Mesenchymal stem cell (in vitro differentiated cells and primary cell): ENCODE measurements at regions not wholly inside any gene's neighbourhood (a gene's known extent, or its start where the extent isn't known, plus 50 kb on each side); places are given as distances from the start of the nearest gene placed in this dataset.
"Not testable (repeated sequence)": the region's sequence is repeated elsewhere in the genome, so short reads cannot be mapped to it uniquely, and the experiment has no call there.

ENCODE experiments used
- DNase-seq: peaks from one replicate; pipeline ENCODE4 v3.0.0-alpha.2; 2013
- H2AFZ ChIP-seq: one replicate; pipeline ENCODE4 v1.6.1; 2013; ENCODE audit warnings: low read depth, mild to moderate bottlenecking, control low read depth, inconsistent platforms, low read length, moderate library complexity
- H2AK5ac ChIP-seq: 2 replicates; pipeline ENCODE4 v1.6.1; 2013; ENCODE audit warnings: low read length, moderate library complexity, mild to moderate bottlenecking, inconsistent platforms; ENCODE audit not compliant: severe bottlenecking
- H2BK120ac ChIP-seq: one replicate; pipeline ENCODE4 v1.6.1; 2013; ENCODE audit warnings: low read depth, mild to moderate bottlenecking, inconsistent platforms, low read length, moderate library complexity
- H2BK12ac ChIP-seq, 2 experiments: one replicate each; pipeline ENCODE4 v1.6.1; 2013; ENCODE audit warnings: inconsistent platforms in 2 of 2, low read length in 2 of 2, mild to moderate bottlenecking in 2 of 2, moderate library complexity in 2 of 2, control low read depth in 1 of 2
- H2BK15ac ChIP-seq: one replicate; pipeline ENCODE4 v1.6.1; 2013; ENCODE audit warnings: mild to moderate bottlenecking, low read depth, inconsistent platforms; ENCODE audit not compliant: poor library complexity, severe bottlenecking
- H2BK5ac ChIP-seq: 2 replicates; pipeline ENCODE4 v1.6.1; 2013; ENCODE audit warnings: low read depth, mild to moderate bottlenecking, low read length, control low read depth, inconsistent platforms; ENCODE audit not compliant: poor library complexity, severe bottlenecking
- H3K14ac ChIP-seq, 2 experiments: one replicate each; pipeline ENCODE4 v1.6.1; 2013; ENCODE audit warnings: inconsistent platforms in 2 of 2, low read length in 2 of 2, control low read depth in 1 of 2, mild to moderate bottlenecking in 1 of 2, moderate library complexity in 1 of 2
- H3K18ac ChIP-seq, 2 experiments: one replicate each; pipeline ENCODE4 v1.6.1; 2013; ENCODE audit warnings: inconsistent platforms in 2 of 2, low read length in 2 of 2, control low read depth in 1 of 2, low read depth in 1 of 2, mild to moderate bottlenecking in 1 of 2
- H3K23ac ChIP-seq, 2 experiments: one replicate each; pipeline ENCODE4 v1.6.1; 2013; ENCODE audit warnings: inconsistent platforms in 2 of 2, low read length in 2 of 2, mild to moderate bottlenecking in 2 of 2, moderate library complexity in 2 of 2, control low read depth in 1 of 2
- H3K27ac ChIP-seq: 2 replicates; pipeline ENCODE4 v1.5.1; 2013; ENCODE audit warnings: mild to moderate bottlenecking, moderate library complexity, low read length, control low read depth, inconsistent platforms; ENCODE audit not compliant: poor library complexity, severe bottlenecking
- H3K27me3 ChIP-seq, 2 experiments: 2 replicates each; pipeline versions ENCODE4 v1.6.1 to v1.7.0; 2013; ENCODE audit warnings: low read length in 2 of 2, mild to moderate bottlenecking in 2 of 2, moderate library complexity in 2 of 2, control low read depth in 1 of 2, inconsistent platforms in 1 of 2; ENCODE audit not compliant: control insufficient read depth in 1 of 2, insufficient read depth in 1 of 2
- H3K36me3 ChIP-seq, 2 experiments: 2 replicates each; pipeline versions ENCODE4 v1.6.1 to v1.7.0; 2013; ENCODE audit warnings: low read length in 2 of 2, control low read depth in 1 of 2, inconsistent platforms in 1 of 2, low read depth in 1 of 2, mild to moderate bottlenecking in 1 of 2; ENCODE audit not compliant: insufficient read depth in 2 of 2, control insufficient read depth in 1 of 2
- H3K4ac ChIP-seq, 2 experiments: one replicate each; pipeline ENCODE4 v1.6.1; 2013; ENCODE audit warnings: inconsistent platforms in 2 of 2, low read length in 2 of 2, mild to moderate bottlenecking in 2 of 2, moderate library complexity in 2 of 2, control low read depth in 1 of 2, low read depth in 1 of 2
- H3K4me1 ChIP-seq: 2 replicates; pipeline ENCODE4 v1.6.1; 2013; ENCODE audit warnings: low read depth, low read length, control low read depth; ENCODE audit not compliant: control insufficient read depth, insufficient read depth
- H3K4me2 ChIP-seq: 2 replicates; pipeline ENCODE4 v1.6.1; 2013; ENCODE audit warnings: low read length, mild to moderate bottlenecking, inconsistent platforms; ENCODE audit not compliant: poor library complexity, severe bottlenecking
- H3K4me3 ChIP-seq, 2 experiments: 2 replicates each; pipeline versions ENCODE4 v1.5.1 to v1.7.0; 2013; ENCODE audit warnings: low read length in 2 of 2, mild to moderate bottlenecking in 2 of 2, control low read depth in 1 of 2, low read depth in 1 of 2; ENCODE audit not compliant: insufficient read depth in 1 of 2
- H3K79me1 ChIP-seq: replicated peaks from 2 replicates; pipeline ENCODE4 v1.6.1; 2013; ENCODE audit warnings: mild to moderate bottlenecking, control low read depth, low read length, inconsistent platforms; ENCODE audit not compliant: poor library complexity, severe bottlenecking
- H3K9ac ChIP-seq: 2 replicates; pipeline ENCODE4 v1.7.0; 2013; ENCODE audit warnings: mild to moderate bottlenecking, low read length, moderate library complexity
- H3K9me3 ChIP-seq: 2 replicates; pipeline ENCODE4 v1.7.0; 2013; ENCODE audit warnings: mild to moderate bottlenecking, low read length; ENCODE audit not compliant: control insufficient read depth
- H4K8ac ChIP-seq: one replicate; pipeline ENCODE4 v1.6.1; 2013; ENCODE audit warnings: inconsistent platforms, mild to moderate bottlenecking, low read length, moderate library complexity
- H4K91ac ChIP-seq: one replicate; pipeline ENCODE4 v1.6.1; 2013; ENCODE audit warnings: mild to moderate bottlenecking, low read length, inconsistent platforms
- WGBS: methylation state at CpG from one replicate; pipeline ENCODE4 v1.1.7; 2013; ENCODE audit warnings: mixed read lengths; 5-methylcytosine and 5-hydroxymethylcytosine counted together

GRCh38 chr13:43970520-43971242, 91.0 kb downstream of the LACC1 start:
- not testable (repeated sequence) for H4K91ac ChIP-seq, H3K4me3 ChIP-seq, H3K36me3 ChIP-seq, H3K27me3 ChIP-seq, H4K8ac ChIP-seq, H2AFZ ChIP-seq, H3K9ac ChIP-seq, H3K4me1 ChIP-seq, H3K27ac ChIP-seq, H3K9me3 ChIP-seq, H2AK5ac ChIP-seq, H3K79me1 ChIP-seq, H2BK15ac ChIP-seq, DNase-seq, H3K23ac ChIP-seq, H2BK12ac ChIP-seq, H3K14ac ChIP-seq, H3K4me2 ChIP-seq, H3K18ac ChIP-seq, H2BK5ac ChIP-seq, H3K4ac ChIP-seq, H2BK120ac ChIP-seq
- WGBS, result 96% methylated on average over 29 of the region's 36 CpGs

GRCh38 chr13:43971324-43971723, 91.6 kb downstream of the LACC1 start:
- H2BK15ac ChIP-seq, H3K14ac ChIP-seq, H2BK5ac ChIP-seq, H3K9ac ChIP-seq, H3K27me3 ChIP-seq, H2AK5ac ChIP-seq, H4K91ac ChIP-seq, H2AFZ ChIP-seq, H2BK12ac ChIP-seq, DNase-seq, H3K23ac ChIP-seq, H3K18ac ChIP-seq, H3K4me1 ChIP-seq, H2BK120ac ChIP-seq, H3K4ac ChIP-seq, H3K9me3 ChIP-seq, H3K79me1 ChIP-seq, H4K8ac ChIP-seq, H3K4me2 ChIP-seq, H3K36me3 ChIP-seq, H3K4me3 ChIP-seq, H3K27ac ChIP-seq: not testable (repeated sequence)
- no CpG with 5 or more reads among the region's 19 CpGs for WGBS

- no peak overlapping the region for H3K4ac ChIP-seq
- no peak overlapping the region for H2BK120ac ChIP-seq
- no peak overlapping the region for H3K14ac ChIP-seq
- no peak overlapping the region for H3K4me2 ChIP-seq
- H3K4me1 ChIP-seq, result no peaks in the 10 kb centered on the region
- H4K91ac ChIP-seq, result no peak overlapping the region
- H3K27me3 ChIP-seq, result peaks cover 0 to 40% of the 10 kb centered on the region in 2 experiments
- no peak overlapping the region for H2BK15ac ChIP-seq
- H3K9me3 ChIP-seq, result no peaks in the 10 kb centered on the region
- H3K18ac ChIP-seq, result no peak overlapping the region
- H2AFZ ChIP-seq, result no peak overlapping the region
- no peaks in the 10 kb centered on the region for H3K36me3 ChIP-seq
- H2BK12ac ChIP-seq, result no peak overlapping the region
- no peak overlapping the region for H2AK5ac ChIP-seq
- H3K9ac ChIP-seq, result no peak overlapping the region
- no peaks in the 10 kb centered on the region for H3K79me1 ChIP-seq
- H3K4me3 ChIP-seq, result no peak overlapping the region
- DNase-seq, result no peak
- H4K8ac ChIP-seq, result no peak overlapping the region
- no peak overlapping the region for H2BK5ac ChIP-seq
- H3K27ac ChIP-seq, result no peak overlapping the region
- no peak overlapping the region for H3K23ac ChIP-seq
- WGBS, result 80% methylated on average over 1 of the region's 1 CpG
These were observed 98.2 kb downstream of the LACC1 start for GRCh38 chr13:43977911-43978310.

DNA sequence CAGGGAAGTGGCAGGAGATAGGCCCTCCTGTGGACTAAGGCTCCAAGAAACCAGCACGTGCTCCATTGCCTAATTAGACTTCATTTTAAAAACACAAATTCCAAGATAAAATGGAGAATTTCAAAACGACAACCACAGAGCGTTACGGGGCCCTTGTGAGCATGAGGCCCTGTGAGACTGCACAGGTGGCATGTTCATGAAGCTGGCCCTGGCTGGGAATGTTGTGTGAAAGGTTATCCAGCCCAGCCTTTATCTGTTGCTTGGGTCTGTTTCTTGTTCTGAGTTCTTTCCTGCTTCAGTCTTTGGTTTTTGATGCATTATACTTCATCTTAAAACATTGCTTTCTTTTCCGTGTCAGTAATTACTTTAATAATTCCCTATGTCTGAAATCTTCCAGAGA, 99.0 kb downstream of the LACC1 start:
- H2BK5ac ChIP-seq, result no peak overlapping the region
- H3K27ac ChIP-seq, result no peak overlapping the region
- no peak overlapping the region for H3K4me3 ChIP-seq
- H3K4me1 ChIP-seq, result no peaks in the 10 kb centered on the region
- WGBS, result 85% methylated on average over 4 of the region's 5 CpGs
- no peak overlapping the region for H4K91ac ChIP-seq
- no peak overlapping the region for H2AFZ ChIP-seq
- H2BK120ac ChIP-seq, result no peak overlapping the region
- peaks cover 0 to 40% of the 10 kb centered on the region in 2 experiments for H3K27me3 ChIP-seq
- peak overlapping the region; percentile 71 for H4K8ac ChIP-seq
- H2BK15ac ChIP-seq, result no peak overlapping the region
- H3K14ac ChIP-seq, result peak overlapping the region in 1 of 2 experiments; percentile 63
- no peaks in the 10 kb centered on the region for H3K36me3 ChIP-seq
- no peak overlapping the region for H3K4me2 ChIP-seq
- no peaks in the 10 kb centered on the region for H3K9me3 ChIP-seq
- H3K4ac ChIP-seq, result no peak overlapping the region
- H3K79me1 ChIP-seq, result no peaks in the 10 kb centered on the region
- peak overlapping the region in 1 of 2 experiments; percentile 24 for H2BK12ac ChIP-seq
- DNase-seq, result no peak
- H3K9ac ChIP-seq, result no peak overlapping the region
- no peak overlapping the region for H3K23ac ChIP-seq
- H2AK5ac ChIP-seq, result no peak overlapping the region
- peak overlapping the region in 1 of 2 experiments; percentile 1 for H3K18ac ChIP-seq
